ENCODE measurements at regions not wholly inside any gene's neighbourhood (a gene's known extent, or its start where the extent isn't known, plus 50 kb on each side); places are given as distances from the start of the nearest gene placed in this dataset.

DNA sequence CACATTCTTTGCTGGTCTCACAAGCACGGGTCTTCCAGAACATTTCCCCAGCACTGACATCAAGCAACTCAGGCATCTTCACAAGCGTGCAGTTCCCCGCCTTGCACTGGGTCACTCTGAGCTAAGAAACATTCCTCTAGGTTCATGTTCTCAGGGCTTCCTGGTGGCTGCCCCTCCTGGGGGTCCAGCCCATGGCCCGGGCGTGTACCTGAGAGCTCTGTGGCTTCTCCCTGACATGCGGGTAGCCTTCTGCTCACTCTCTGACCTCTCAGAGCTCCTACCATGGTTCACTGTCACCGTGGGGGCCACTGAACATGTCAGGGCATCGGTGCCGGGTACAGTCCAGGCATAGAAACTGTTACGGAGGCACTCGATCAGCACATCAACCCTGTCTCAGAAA lies 87.5 kb downstream of the OLFM1 start:
- TF ChIP-seq, protein P1, sequence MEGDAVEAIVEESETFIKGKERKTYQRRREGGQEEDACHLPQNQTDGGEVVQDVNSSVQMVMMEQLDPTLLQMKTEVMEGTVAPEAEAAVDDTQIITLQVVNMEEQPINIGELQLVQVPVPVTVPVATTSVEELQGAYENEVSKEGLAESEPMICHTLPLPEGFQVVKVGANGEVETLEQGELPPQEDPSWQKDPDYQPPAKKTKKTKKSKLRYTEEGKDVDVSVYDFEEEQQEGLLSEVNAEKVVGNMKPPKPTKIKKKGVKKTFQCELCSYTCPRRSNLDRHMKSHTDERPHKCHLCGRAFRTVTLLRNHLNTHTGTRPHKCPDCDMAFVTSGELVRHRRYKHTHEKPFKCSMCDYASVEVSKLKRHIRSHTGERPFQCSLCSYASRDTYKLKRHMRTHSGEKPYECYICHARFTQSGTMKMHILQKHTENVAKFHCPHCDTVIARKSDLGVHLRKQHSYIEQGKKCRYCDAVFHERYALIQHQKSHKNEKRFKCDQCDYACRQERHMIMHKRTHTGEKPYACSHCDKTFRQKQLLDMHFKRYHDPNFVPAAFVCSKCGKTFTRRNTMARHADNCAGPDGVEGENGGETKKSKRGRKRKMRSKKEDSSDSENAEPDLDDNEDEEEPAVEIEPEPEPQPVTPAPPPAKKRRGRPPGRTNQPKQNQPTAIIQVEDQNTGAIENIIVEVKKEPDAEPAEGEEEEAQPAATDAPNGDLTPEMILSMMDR (IDR thresholded peaks at IDR 0.05) = no peak
- TF ChIP-seq POLR2A (IDR thresholded peaks at IDR 0.05) = no peak
